ENCODE measurements at regions not wholly inside any gene's neighbourhood (a gene's known extent, or its start where the extent isn't known, plus 50 kb on each side); places are given as distances from the start of the nearest gene placed in this dataset.

DNA sequence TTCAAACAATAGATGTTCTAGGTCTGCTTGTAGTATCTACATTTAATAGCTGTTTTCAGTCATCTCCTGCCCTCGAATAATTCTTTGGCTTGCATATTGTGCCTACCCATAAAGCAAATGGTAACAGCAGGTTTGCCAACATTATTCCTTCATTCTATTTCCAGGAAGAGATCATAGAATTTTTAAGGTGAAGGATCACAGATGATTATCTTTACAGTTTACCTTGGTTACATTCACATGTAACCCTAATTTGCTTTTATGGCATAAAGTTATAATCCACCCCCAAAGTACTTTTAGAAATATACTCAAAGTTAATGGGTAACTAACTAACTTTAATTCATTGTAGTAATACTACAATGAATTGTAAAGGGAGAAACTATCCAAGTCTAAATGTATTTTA is 315.5 kb downstream of the NSUN3 start:
- DNase-seq = no peak
- TF ChIP-seq, protein P1, sequence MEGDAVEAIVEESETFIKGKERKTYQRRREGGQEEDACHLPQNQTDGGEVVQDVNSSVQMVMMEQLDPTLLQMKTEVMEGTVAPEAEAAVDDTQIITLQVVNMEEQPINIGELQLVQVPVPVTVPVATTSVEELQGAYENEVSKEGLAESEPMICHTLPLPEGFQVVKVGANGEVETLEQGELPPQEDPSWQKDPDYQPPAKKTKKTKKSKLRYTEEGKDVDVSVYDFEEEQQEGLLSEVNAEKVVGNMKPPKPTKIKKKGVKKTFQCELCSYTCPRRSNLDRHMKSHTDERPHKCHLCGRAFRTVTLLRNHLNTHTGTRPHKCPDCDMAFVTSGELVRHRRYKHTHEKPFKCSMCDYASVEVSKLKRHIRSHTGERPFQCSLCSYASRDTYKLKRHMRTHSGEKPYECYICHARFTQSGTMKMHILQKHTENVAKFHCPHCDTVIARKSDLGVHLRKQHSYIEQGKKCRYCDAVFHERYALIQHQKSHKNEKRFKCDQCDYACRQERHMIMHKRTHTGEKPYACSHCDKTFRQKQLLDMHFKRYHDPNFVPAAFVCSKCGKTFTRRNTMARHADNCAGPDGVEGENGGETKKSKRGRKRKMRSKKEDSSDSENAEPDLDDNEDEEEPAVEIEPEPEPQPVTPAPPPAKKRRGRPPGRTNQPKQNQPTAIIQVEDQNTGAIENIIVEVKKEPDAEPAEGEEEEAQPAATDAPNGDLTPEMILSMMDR (IDR thresholded peaks at IDR 0.05; ENCODE audit: borderline replicate concordance) = no peak
- H3K9me3 ChIP-seq (replicated peaks) = no peaks in the 10 kb centered on the region

DNA sequence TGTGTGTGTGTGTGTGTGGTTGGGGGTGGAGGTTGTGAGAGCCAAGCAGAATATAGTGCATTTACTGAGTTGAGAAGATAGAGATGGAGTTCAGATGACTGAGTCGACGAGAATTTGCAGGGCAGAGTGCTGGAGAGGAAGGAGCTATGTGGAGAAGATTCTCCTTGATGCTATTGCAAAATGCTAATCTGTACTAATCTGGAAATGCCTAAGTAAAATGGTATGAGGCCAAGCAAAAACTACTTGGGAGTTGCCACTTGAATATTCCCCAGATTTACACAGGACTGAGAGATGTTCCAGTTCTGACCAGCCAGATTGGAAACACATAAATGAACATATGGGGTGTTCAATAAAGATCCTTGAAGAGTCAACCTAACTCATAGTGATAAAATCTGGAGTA is 316.4 kb downstream of the NSUN3 start:
- no peaks in the 10 kb centered on the region for H3K36me3 ChIP-seq
- H3K27me3 ChIP-seq (ENCODE audit: low read depth) = no peaks in the 10 kb centered on the region
- no peak overlapping the region for H3K4me3 ChIP-seq
- H3K4me1 ChIP-seq = no peaks in the 10 kb centered on the region
- no peaks in the 10 kb centered on the region for H3K9me3 ChIP-seq (replicated peaks)
- no peak for DNase-seq
- intact Hi-C loops (cut with micrococcal nuclease) = no loop called here
- TF ChIP-seq, protein P1 (IDR thresholded peaks at IDR 0.05; ENCODE audit: borderline replicate concordance) = no peak
- H3K27ac ChIP-seq (replicated peaks) = no peak overlapping the region

More for the DNA sequence above, 315.5 kb downstream of the NSUN3 start:
- H3K4me1 ChIP-seq = no peaks in the 10 kb centered on the region
- H3K4me3 ChIP-seq = no peak overlapping the region
- no peaks in the 10 kb centered on the region for H3K36me3 ChIP-seq
- no peaks in the 10 kb centered on the region for H3K27me3 ChIP-seq (ENCODE audit: low read depth)
- H3K27ac ChIP-seq (replicated peaks) = no peak overlapping the region
- intact Hi-C loops (cut with micrococcal nuclease) = no loop called here

- Histone ChIP-seq H3K27me3 (ENCODE audit: low read depth) (no peaks in the 10 kb centered on the region), H3K4me3 (no peak overlapping the region), H3K4me1 (no peaks in the 10 kb centered on the region), H3K36me3 (no peaks in the 10 kb centered on the region), H3K9me3 (replicated peaks) (no peaks in the 10 kb centered on the region), H3K27ac (replicated peaks) (no peak overlapping the region)
- DNase-seq = no peak
- TF ChIP-seq, protein P1 (IDR thresholded peaks at IDR 0.05; ENCODE audit: borderline replicate concordance) = no peak
- intact Hi-C loops (cut with micrococcal nuclease) = no loop called here
Observed at GRCh38 chr3:94394885-94395284, 332.0 kb downstream of the NSUN3 start.

DNA sequence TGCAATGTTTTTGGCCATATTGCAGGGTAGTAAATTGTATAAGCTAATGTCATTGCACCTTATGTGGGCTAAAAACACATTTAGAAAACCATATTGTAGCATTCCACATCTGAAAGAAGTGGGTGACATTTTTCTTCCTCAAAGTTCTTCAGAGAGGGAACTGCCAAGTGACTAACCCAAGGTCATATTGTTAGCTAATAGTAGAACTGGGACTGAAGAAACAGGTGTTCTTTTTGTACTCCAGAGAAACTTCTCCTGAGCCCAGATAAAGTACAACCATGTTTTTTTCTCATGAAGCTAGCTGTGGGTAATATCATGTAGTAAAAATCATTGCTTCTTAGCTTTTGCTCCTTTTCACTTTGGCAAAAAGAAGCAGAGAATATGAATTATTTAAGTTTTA is 333.0 kb downstream of the NSUN3 start:
- no peaks in the 10 kb centered on the region for H3K27me3 ChIP-seq (ENCODE audit: low read depth)
- H3K27ac ChIP-seq (replicated peaks) = no peak overlapping the region
- no peaks in the 10 kb centered on the region for H3K9me3 ChIP-seq (replicated peaks)
- no peak for DNase-seq
- TF ChIP-seq, protein P1 (IDR thresholded peaks at IDR 0.05; ENCODE audit: borderline replicate concordance) = no peak
- H3K36me3 ChIP-seq = no peaks in the 10 kb centered on the region
- H3K4me3 ChIP-seq = no peak overlapping the region
- H3K4me1 ChIP-seq = no peaks in the 10 kb centered on the region
- intact Hi-C loops (cut with micrococcal nuclease) = no loop called here

DNA sequence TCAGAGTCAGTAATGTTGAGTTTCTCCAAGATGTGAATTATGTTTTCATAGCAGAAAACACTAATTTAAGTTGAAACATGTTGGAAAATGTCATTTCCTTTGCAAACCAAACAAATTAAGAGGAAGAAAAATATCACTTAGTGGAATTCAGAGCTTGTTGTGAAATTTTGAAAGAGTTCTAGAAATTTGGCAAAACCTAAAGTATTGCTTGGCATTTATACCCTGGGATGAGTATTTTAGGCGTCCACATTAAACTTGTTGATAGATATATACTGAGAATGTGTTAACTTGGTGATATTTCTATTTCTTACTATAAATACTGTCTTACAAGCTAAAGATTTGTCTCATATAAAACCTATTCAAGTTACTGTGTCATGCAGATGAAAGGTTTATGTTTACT is 335.2 kb downstream of the NSUN3 start:
- Histone ChIP-seq H3K27me3 (ENCODE audit: low read depth) (no peaks in the 10 kb centered on the region), H3K27ac (replicated peaks) (no peak overlapping the region), H3K36me3 (no peaks in the 10 kb centered on the region), H3K4me3 (no peak overlapping the region), H3K4me1 (no peaks in the 10 kb centered on the region), H3K9me3 (replicated peaks) (no peaks in the 10 kb centered on the region)
- intact Hi-C loops (cut with micrococcal nuclease) = no loop called here
- no peak for DNase-seq
- TF ChIP-seq, protein P1 (IDR thresholded peaks at IDR 0.05; ENCODE audit: borderline replicate concordance) = no peak

- intact Hi-C loops (cut with micrococcal nuclease) = no loop called here
- TF ChIP-seq, protein P1 (IDR thresholded peaks at IDR 0.05; ENCODE audit: borderline replicate concordance) = no peak
- Histone ChIP-seq H3K36me3 (no peaks in the 10 kb centered on the region), H3K27ac (replicated peaks) (no peak overlapping the region), H3K4me1 (no peaks in the 10 kb centered on the region), H3K27me3 (ENCODE audit: low read depth) (no peaks in the 10 kb centered on the region), H3K4me3 (no peak overlapping the region), H3K9me3 (replicated peaks) (peaks cover 7% of the 10 kb centered on the region)
- DNase-seq = no peak
Observed at GRCh38 chr3:94401466-94401865, 338.6 kb downstream of the NSUN3 start.

Measured in left ventricle myocardium inferior (tissue), 1 donor.